Heart left ventricle (tissue), 16 donors: ENCODE measurements at regions not wholly inside any gene's neighbourhood (a gene's known extent, or its start where the extent isn't known, plus 50 kb on each side); places are given as distances from the start of the nearest gene placed in this dataset.
"Not testable (repeated sequence)": the region's sequence is repeated elsewhere in the genome, so short reads cannot be mapped to it uniquely, and the experiment has no call there.

Experiments
- ATAC-seq, 4 donors: fragments of 200-7000 bp; cut with Tn5 transposase; one replicate each; pipeline ENCODE4 v1.9.1; 2020 to 2022; ENCODE audit warnings: moderate library complexity in 4 of 4, mild to moderate bottlenecking in 3 of 4, moderate number of reproducible peaks in 1 of 4
- DNase-seq, 5 donors: peaks; one replicate each; pipeline ENCODE4 v3.0.0-alpha.2; 2020
- H3K27ac ChIP-seq, 12 donors: fragments of 200-600 bp; sonication (generic) in 4 of 12; one replicate each; pipeline versions ENCODE4 v1.5.0 to v1.8.0; 2016 to 2022; ENCODE audit warnings: mild to moderate bottlenecking in 2 of 12
- H3K27me3 ChIP-seq, 9 donors: fragments of 200-600 bp; sonication (generic) in 2 of 9; one replicate each; pipeline versions ENCODE4 v1.5.1 to v1.8.0; 2016 to 2022; ENCODE audit warnings: mild to moderate bottlenecking in 3 of 9
- H3K36me3 ChIP-seq, 9 donors: fragments of 200-600 bp; sonication (generic) in 2 of 9; one replicate each; pipeline versions ENCODE4 v1.5.0 to v1.8.0; 2018 to 2022; ENCODE audit warnings: mild to moderate bottlenecking in 2 of 9
- H3K4me1 ChIP-seq, 12 donors: fragments of 200-600 bp; sonication (generic) in 4 of 12; one replicate each; pipeline versions ENCODE4 v1.5.0 to v1.8.0; 2016 to 2022; ENCODE audit warnings: mild to moderate bottlenecking in 3 of 12
- H3K4me3 ChIP-seq, 12 donors: fragments of 200-600 bp; sonication (generic) in 4 of 12; one replicate each; pipeline versions ENCODE4 v1.5.0 to v1.8.0; 2017 to 2022; ENCODE audit warnings: mild to moderate bottlenecking in 9 of 12, moderate library complexity in 4 of 12
- H3K9me3 ChIP-seq, 12 donors: fragments of 200-600 bp; sonication (generic) in 4 of 12; one replicate each; pipeline versions ENCODE4 v1.5.0 to v1.8.0; 2016 to 2022; ENCODE audit warnings: mild to moderate bottlenecking in 1 of 12
- CTCF ChIP-seq, 12 donors: fragments of 200-600 bp; sonication (generic) in 4 of 12; IDR thresholded peaks; one replicate each; pipeline versions ENCODE4 v1.5.0 to v1.8.0; 2018 to 2022; ENCODE audit warnings: antibody characterized with exemption in 12 of 12, mild to moderate bottlenecking in 5 of 12
- POLR2A ChIP-seq, 2 donors: fragments of 450-650 bp; IDR thresholded peaks; one replicate each; pipeline ENCODE4 v1.6.1; 2017; ENCODE audit warnings: antibody characterized with exemption in 2 of 2, mild to moderate bottlenecking in 2 of 2, moderate library complexity in 2 of 2
- WGBS, 4 donors: extraction: QIAGEN DNeasy Blood & Tissue Kit in 2 of 4; methylation state at CpG; one replicate each; pipeline versions ENCODE4 v1.1.5 to v1.1.7; 2013 to 2018; 5-methylcytosine and 5-hydroxymethylcytosine counted together
- intact Hi-C, 10 donors: fragments of 100-400 bp; cut with DNase I; formaldehyde crosslinking; loops; one replicate each; pipeline versions ENCODE4 v1.11.1 to v1.14.2; 2022
- donor health status: ischemic (EF 13 %, LVEDD 7.1; RV severe dilation, severe dysfunction).
- donor health status: healthy with polysubstance abuse.
- donor health status: DM: no; HTN: yes; CAD: no.
- donor health status: DM: no; HTN: no; CAD: no.
- donor health status: ischemic (EF 25% LVEDD 6.9; RV normal size, moderate dysfunction).
- donor health status: ischemic (EF 25% LVEDD 5.7; RV mildly dilated, moderate dysfunction).
- donor health status: healthy.
- donor health status: DM: yes; HTN: yes; CAD: no.
- donor health status: ischemic (EF 35%, LVEDD 5.7; RV mildly dilated, moderate dysfunction).
- donor health status: nonischemic (EF 11% LVEDD 7.7; RV severe dilation, severe dysfunction).
- donor health status: DM: yes; HTN: yes; CAD: no.
- donor health status: PGD.
- donor health status: ischemic (EF 29% LVEDD 5.4; RV normal size, mild dysfunction).
- donor health status: nonischemic (EF 23%, LVEDD 6.1; RV moderate dilation, normal function).

- ATAC-seq (no peak), DNase-seq (no peak)
- H3K4me3 ChIP-seq: no peak overlapping the region
- intact Hi-C loops: no loop called here
- H3K36me3 ChIP-seq: no peaks in the 10 kb centered on the region
- no peaks in the 10 kb centered on the region for H3K4me1 ChIP-seq
- TF ChIP-seq CTCF (IDR thresholded peaks at IDR 0.05) (no peak), POLR2A (IDR thresholded peaks at IDR 0.05) (no peak)
- H3K27me3 ChIP-seq: no peaks in the 10 kb centered on the region
- H3K27ac ChIP-seq: no peak overlapping the region
- peaks cover 0 to 97% (median 75%) of the 10 kb centered on the region in 12 donors for H3K9me3 ChIP-seq
Observed at GRCh38 chr7:56449762-56450161, 333.5 kb upstream of the NUPR2 start.

- Histone ChIP-seq H3K4me3 (peak overlapping the region in 3 of 12 donors; percentile 17 to 34 (median 29)), H3K9me3 (peaks cover 0 to 98% (median 77%) of the 10 kb centered on the region in 12 donors), H3K36me3 (no peaks in the 10 kb centered on the region), H3K4me1 (no peaks in the 10 kb centered on the region), H3K27ac (no peak overlapping the region), H3K27me3 (no peaks in the 10 kb centered on the region)
- peak in 2 of 5 donors; percentile 39 to 57 for DNase-seq
- no peak for TF ChIP-seq POLR2A (IDR thresholded peaks at IDR 0.05)
- TF ChIP-seq CTCF (IDR thresholded peaks at IDR 0.05): no peak
- peak in 1 of 4 donors; percentile 51 for ATAC-seq
- intact Hi-C loops: no loop called here
- 17 to 46% (median 32%) methylated on average over 27 to 44 of the region's 44 CpGs for WGBS, 4 donors
Observed at GRCh38 chr7:56447864-56448693, 331.9 kb upstream of the NUPR2 start.

- H3K4me3 ChIP-seq, ATAC-seq, H3K4me1 ChIP-seq, intact Hi-C loops, H3K36me3 ChIP-seq, H3K27me3 ChIP-seq, DNase-seq, H3K27ac ChIP-seq, H3K9me3 ChIP-seq: not testable (repeated sequence)
- WGBS, 4 donors: 79 to 95% (median 88%) methylated on average over 1 of the region's 1 CpG
Observed at GRCh38 chr7:56420528-56420927, 304.3 kb upstream of the NUPR2 start.

GRCh38 chr7:56375173-56375572 lies 259.0 kb upstream of the NUPR2 start:
- DNase-seq (no peak), ATAC-seq (no peak)
- Histone ChIP-seq H3K9me3 (peaks cover 0 to 9% (median 2%) of the 10 kb centered on the region in 12 donors), H3K27me3 (no peaks in the 10 kb centered on the region), H3K4me3 (no peak overlapping the region), H3K27ac (no peak overlapping the region), H3K36me3 (no peaks in the 10 kb centered on the region), H3K4me1 (no peaks in the 10 kb centered on the region)
- intact Hi-C loops: no loop called here
- TF ChIP-seq POLR2A (IDR thresholded peaks at IDR 0.05) (no peak), CTCF (IDR thresholded peaks at IDR 0.05) (no peak)
- 78 to 81% (median 80%) methylated on average over 18 of the region's 18 CpGs for WGBS, 4 donors

- 93 to 97% (median 94%) methylated on average over 19 to 23 of the region's 25 CpGs for WGBS, 4 donors
- DNase-seq, intact Hi-C loops, H3K9me3 ChIP-seq, H3K27ac ChIP-seq, H3K27me3 ChIP-seq, H3K36me3 ChIP-seq, H3K4me3 ChIP-seq, ATAC-seq, H3K4me1 ChIP-seq: not testable (repeated sequence)
Observed at GRCh38 chr7:56374666-56375065, 258.4 kb upstream of the NUPR2 start.

- peak; percentile 78 to 96 (median 88) for DNase-seq
- H3K4me1 ChIP-seq, intact Hi-C loops, H3K27me3 ChIP-seq, H3K36me3 ChIP-seq, H3K9me3 ChIP-seq, H3K27ac ChIP-seq, H3K4me3 ChIP-seq, ATAC-seq: not testable (repeated sequence)
- WGBS, 4 donors: 93 to 95% (median 94%) methylated on average over 15 to 19 of the region's 24 CpGs
Observed at GRCh38 chr7:56373314-56373713, 257.1 kb upstream of the NUPR2 start.

GRCh38 chr7:56371792-56372191 lies 255.6 kb upstream of the NUPR2 start:
- ATAC-seq, intact Hi-C loops, H3K36me3 ChIP-seq, H3K4me3 ChIP-seq, H3K27ac ChIP-seq, H3K27me3 ChIP-seq, H3K4me1 ChIP-seq: not testable (repeated sequence)
- DNase-seq: peak in 4 of 5 donors; percentile 39 to 90 (median 62)
- peaks cover 0 to 12% (median 2%) of the 10 kb centered on the region in 12 donors for H3K9me3 ChIP-seq
- WGBS, 4 donors: 90 to 94% (median 92%) methylated on average over 15 to 23 of the region's 27 CpGs

- DNase-seq, H3K36me3 ChIP-seq, H3K27me3 ChIP-seq, intact Hi-C loops, ATAC-seq, H3K4me1 ChIP-seq, H3K27ac ChIP-seq, H3K4me3 ChIP-seq: not testable (repeated sequence)
- peaks cover 0 to 12% (median 2%) of the 10 kb centered on the region in 12 donors for H3K9me3 ChIP-seq
- 84 to 92% (median 91%) methylated on average over 8 to 9 of the region's 43 CpGs; no CpG with 5 or more reads in 1 of the 4 donors for WGBS, 4 donors
Observed at GRCh38 chr7:56370208-56370872, 254.1 kb upstream of the NUPR2 start.
